RWPE1 (cell line): ENCODE measurements at regions not wholly inside any gene's neighbourhood (a gene's known extent, or its start where the extent isn't known, plus 50 kb on each side); places are given as distances from the start of the nearest gene placed in this dataset.

ENCODE experiments used
- CTCF ChIA-PET: fragments of 350-600 bp; sonication (Branson Sonifier 250); formaldehyde crosslinking; extraction: SDS; loops from one replicate; lab custom pipeline; 2021; lab: Yijun Ruan, JAX
- POLR2A ChIA-PET: fragments of 400-600 bp; formaldehyde crosslinking; extraction: SDS; loops from one replicate; lab custom pipeline; 2020; ENCODE audit warnings: antibody characterized with exemption; ENCODE audit not compliant: low non-redundant PET; lab: Yijun Ruan, JAX
- DNase-seq: peaks from one replicate; pipeline ENCODE4 v3.0.0; 2012; ENCODE audit warnings: low spot score
- H3K27ac ChIP-seq: fragments of 450-650 bp; 2 replicates; pipeline ENCODE4 v1.5.1; 2017
- TF ChIP-seq, protein P1 (sequence below): fragments of 450-650 bp; conservative IDR thresholded peaks from 2 replicates; pipeline ENCODE4 v1.5.1; 2017; ENCODE audit warnings: low read depth, mild to moderate bottlenecking

GRCh38 chr4:116952530-116953136 is 132.7 kb downstream of the TRAM1L1 start:
- POLR2A ChIA-PET: no interaction called here
- CTCF ChIA-PET: interaction anchor here (0.6 kb wide), 1 partner anchor 14 kb away, joined by 3 read pairs; no protein-coding TSS in a partner anchor
- no peak for DNase-seq
- no peak overlapping the region for H3K27ac ChIP-seq
- TF ChIP-seq, protein P1, sequence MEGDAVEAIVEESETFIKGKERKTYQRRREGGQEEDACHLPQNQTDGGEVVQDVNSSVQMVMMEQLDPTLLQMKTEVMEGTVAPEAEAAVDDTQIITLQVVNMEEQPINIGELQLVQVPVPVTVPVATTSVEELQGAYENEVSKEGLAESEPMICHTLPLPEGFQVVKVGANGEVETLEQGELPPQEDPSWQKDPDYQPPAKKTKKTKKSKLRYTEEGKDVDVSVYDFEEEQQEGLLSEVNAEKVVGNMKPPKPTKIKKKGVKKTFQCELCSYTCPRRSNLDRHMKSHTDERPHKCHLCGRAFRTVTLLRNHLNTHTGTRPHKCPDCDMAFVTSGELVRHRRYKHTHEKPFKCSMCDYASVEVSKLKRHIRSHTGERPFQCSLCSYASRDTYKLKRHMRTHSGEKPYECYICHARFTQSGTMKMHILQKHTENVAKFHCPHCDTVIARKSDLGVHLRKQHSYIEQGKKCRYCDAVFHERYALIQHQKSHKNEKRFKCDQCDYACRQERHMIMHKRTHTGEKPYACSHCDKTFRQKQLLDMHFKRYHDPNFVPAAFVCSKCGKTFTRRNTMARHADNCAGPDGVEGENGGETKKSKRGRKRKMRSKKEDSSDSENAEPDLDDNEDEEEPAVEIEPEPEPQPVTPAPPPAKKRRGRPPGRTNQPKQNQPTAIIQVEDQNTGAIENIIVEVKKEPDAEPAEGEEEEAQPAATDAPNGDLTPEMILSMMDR: no peak

DNA sequence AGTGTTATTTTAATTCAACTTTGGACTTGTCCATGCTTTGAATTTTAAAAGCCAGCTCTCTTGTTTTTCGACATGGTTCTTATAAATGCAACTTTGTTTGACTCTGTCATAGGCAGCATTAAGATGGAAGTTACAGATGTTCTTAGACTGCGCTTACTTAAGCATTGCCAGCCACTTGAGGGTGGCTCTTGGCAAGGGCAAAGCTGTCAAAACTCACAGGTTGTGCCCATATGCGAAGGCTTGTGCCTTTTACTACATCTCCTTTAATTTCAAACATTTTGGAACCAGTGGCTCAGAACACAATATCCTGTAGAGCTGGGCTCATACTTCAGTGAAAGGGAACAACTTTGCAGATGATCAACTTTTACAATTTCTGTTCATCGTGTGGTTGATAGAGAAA is 135.5 kb downstream of the TRAM1L1 start:
- TF ChIP-seq, protein P1: no peak
- ChIA-PET POLR2A (no interaction called here), CTCF (interaction anchor here (1.2 kb wide), 1 partner anchor 12 kb away, joined by 3 read pairs; no protein-coding TSS in a partner anchor)
- DNase-seq: no peak
- H3K27ac ChIP-seq: no peak overlapping the region

DNA sequence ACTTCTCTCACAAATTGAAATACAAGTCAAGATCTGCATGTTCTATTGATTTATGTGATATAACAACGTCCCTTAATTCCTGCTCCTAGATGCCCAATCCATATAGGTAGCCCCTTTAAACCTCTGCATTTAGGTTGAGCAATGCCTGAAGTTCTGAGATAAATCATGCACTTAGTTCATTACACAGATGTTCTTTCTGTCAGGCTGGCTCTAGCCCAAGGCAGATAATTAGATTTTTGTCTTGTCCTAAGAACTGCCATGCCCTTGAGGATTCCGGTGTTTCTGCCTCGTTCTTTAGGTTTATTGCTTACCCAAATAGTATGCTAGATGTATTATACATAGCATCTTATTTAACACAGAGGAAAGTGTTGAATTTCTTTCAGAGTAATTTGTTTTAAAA is 143.1 kb downstream of the TRAM1L1 start:
- H3K27ac ChIP-seq: no peak overlapping the region
- CTCF ChIA-PET: no interaction called here
- TF ChIP-seq, protein P1: no peak
- POLR2A ChIA-PET: no interaction called here
- DNase-seq: no peak

DNA sequence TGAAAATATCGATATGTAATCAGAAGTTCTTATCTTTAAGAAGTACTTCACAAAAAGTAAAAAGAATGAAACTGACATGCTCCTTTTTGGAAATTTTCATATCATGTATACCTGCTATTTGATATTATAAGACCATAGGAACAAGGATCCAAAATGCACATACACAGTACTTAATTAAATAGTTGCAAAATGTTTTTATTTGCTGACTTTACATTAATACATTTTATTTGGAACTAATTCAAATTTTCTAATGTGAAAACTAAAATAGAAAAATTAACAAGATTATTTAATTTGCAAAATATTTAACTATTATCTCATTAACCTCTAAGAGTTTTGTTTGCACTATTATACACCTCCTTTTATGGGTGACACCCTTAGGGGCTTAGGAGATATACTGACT is 155.0 kb downstream of the TRAM1L1 start:
- ChIA-PET POLR2A (no interaction called here), CTCF (interaction anchor here (0.7 kb wide), 1 partner anchor 47 kb away, joined by 4 read pairs; no protein-coding TSS in a partner anchor)
- no peak overlapping the region for H3K27ac ChIP-seq
- TF ChIP-seq, protein P1: no peak
- DNase-seq: no peak

DNA sequence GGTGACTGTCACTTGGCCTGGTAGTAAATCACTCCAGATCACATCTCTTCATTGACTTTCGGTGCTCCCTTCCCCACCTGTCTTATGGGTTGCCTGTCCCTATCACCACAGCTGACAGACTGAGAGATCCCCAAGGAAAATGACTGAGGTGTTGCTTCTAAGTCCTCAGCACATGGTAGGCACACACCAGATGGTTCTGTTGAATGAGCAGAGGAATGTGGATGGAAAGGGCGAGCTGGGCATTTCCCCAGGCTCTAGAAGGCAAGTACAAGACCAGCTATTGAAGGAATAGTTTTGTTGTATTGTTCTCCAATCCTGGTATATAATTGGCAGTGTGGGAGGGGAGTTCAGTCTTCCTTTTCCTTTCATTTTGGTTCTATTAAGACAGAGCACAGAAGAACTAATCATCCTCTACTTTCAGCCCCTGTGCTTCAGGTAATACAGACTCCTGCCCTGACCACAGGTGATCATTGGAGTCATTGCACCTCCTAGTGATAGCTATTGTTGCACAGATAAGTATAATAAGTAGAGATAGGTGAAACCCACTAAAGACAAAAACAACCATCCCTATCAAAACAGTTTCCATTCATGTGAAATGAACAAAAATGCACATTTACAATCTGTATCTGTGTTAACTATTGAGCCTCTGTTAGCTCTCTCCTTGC is 158.6 kb downstream of the TRAM1L1 start:
- DNase-seq: no peak
- no peak overlapping the region for H3K27ac ChIP-seq
- TF ChIP-seq, protein P1: no peak
- ChIA-PET CTCF (no interaction called here), POLR2A (no interaction called here)

- H3K27ac ChIP-seq: no peak overlapping the region
- TF ChIP-seq, protein P1: no peak
- DNase-seq: no peak
- ChIA-PET CTCF (no interaction called here), POLR2A (no interaction called here)
These were observed 159.4 kb downstream of the TRAM1L1 start for GRCh38 chr4:116925900-116926457.
